NT2/D1 (cell line): ENCODE measurements at regions not wholly inside any gene's neighbourhood (a gene's known extent, or its start where the extent isn't known, plus 50 kb on each side); places are given as distances from the start of the nearest gene placed in this dataset.

Source experiments
- DNase-seq: peaks from one replicate; pipeline ENCODE4 v3.0.0-alpha.2; 2011; ENCODE audit warnings: low read depth, low spot score
- H3K27me3 ChIP-seq: 2 replicates; pipeline ENCODE4 v1.6.0; 2011; ENCODE audit warnings: mild to moderate bottlenecking; ENCODE audit not compliant: insufficient read length, insufficient read depth
- H3K36me3 ChIP-seq: 2 replicates; pipeline ENCODE4 v1.6.1; 2011; ENCODE audit warnings: mild to moderate bottlenecking, low read length, mixed read lengths; ENCODE audit not compliant: insufficient read depth, insufficient read length
- H3K4me1 ChIP-seq: 2 replicates; pipeline ENCODE4 v1.5.1; 2011; ENCODE audit not compliant: insufficient read depth, insufficient read length
- H3K4me3 ChIP-seq: 2 replicates; pipeline ENCODE4 v1.5.1; 2011; ENCODE audit warnings: low read depth; ENCODE audit not compliant: insufficient read length
- H3K9ac ChIP-seq: 2 replicates; pipeline ENCODE4 v1.6.0; 2011; ENCODE audit warnings: low read depth; ENCODE audit not compliant: insufficient read length
- H3K9me3 ChIP-seq: 2 replicates; pipeline ENCODE4 v1.5.1; 2011; ENCODE audit warnings: mild to moderate bottlenecking, low read length; ENCODE audit not compliant: insufficient read depth
- SUZ12 ChIP-seq: IDR thresholded peaks from 2 replicates; pipeline ENCODE4 v1.6.1; 2011; ENCODE audit not compliant: insufficient read length, insufficient read depth; ENCODE audit errors: extremely low read depth
- YY1 ChIP-seq: IDR thresholded peaks from 2 replicates; pipeline ENCODE4 v1.6.1; 2011; ENCODE audit not compliant: insufficient read length, insufficient read depth
- ZNF274 ChIP-seq: IDR thresholded peaks from 2 replicates; pipeline ENCODE4 v1.6.1; 2011; ENCODE audit warnings: mild to moderate bottlenecking, low read depth, low read length

DNA sequence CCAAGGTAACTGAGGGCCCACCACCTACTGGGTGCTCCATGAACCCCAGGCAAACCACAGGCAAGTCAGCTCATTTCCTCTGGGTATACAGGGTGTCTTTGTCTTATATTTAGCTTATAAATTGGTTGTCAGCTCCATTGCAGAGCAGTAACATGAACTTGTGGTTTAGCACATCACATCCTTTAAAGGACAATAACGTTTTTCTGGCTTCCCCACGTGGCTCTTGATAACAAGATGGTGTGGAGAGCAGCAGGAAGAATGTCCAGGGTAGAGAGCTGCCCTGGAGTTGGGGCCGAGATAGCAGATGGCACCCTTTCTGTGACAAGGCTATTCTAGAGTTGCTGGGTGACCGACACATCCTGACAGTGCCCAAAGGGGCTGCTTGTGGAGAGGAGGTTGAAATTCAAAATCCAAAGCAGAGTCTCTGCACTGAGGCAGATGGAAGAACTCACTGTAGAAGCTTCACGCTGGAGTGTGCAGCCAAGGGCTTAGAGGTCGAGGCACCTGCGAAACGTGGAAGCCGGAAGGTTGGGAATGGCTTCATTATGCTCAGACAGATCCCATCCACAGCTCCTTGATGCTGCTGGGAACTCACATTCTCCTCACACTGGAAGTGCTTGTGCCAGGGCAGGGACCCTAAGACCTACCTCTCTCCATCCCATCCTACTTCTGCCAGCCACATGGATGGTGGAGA, 133.0 kb upstream of the FRY start:
- TF ChIP-seq SUZ12, result no peak
- no peak for TF ChIP-seq ZNF274
- no peak for TF ChIP-seq YY1
- H3K9ac ChIP-seq, result no peak overlapping the region
- no peaks in the 10 kb centered on the region for H3K27me3 ChIP-seq
- DNase-seq, result no peak
- H3K4me1 ChIP-seq, result no peaks in the 10 kb centered on the region
- no peaks in the 10 kb centered on the region for H3K36me3 ChIP-seq
- H3K9me3 ChIP-seq, result no peaks in the 10 kb centered on the region
- H3K4me3 ChIP-seq, result no peak overlapping the region

DNA sequence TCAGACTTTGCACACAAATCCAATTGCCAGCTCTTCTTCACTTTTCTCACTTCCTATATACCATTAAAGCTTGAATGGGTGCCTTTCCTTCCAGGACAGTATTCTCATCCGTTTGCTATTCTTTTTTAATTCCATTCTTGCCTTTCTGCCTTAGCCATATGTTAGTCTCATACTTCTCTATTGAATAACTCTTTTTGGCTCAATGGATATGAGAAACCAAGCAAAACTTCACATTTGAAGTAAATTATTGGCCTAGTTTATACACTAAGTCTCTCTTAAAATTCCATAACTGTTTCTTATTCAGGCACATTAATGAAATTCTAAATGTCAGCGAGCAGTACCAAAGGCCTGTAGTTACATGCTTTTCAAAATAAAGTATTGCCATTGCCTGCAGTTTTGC, 129.6 kb upstream of the FRY start:
- Histone ChIP-seq H3K27me3 (no peaks in the 10 kb centered on the region), H3K4me3 (no peak overlapping the region), H3K4me1 (no peaks in the 10 kb centered on the region), H3K9ac (no peak overlapping the region), H3K9me3 (no peaks in the 10 kb centered on the region), H3K36me3 (no peaks in the 10 kb centered on the region)
- no peak for DNase-seq
- no peak for TF ChIP-seq SUZ12
- TF ChIP-seq ZNF274, result no peak
- TF ChIP-seq YY1, result no peak

DNA sequence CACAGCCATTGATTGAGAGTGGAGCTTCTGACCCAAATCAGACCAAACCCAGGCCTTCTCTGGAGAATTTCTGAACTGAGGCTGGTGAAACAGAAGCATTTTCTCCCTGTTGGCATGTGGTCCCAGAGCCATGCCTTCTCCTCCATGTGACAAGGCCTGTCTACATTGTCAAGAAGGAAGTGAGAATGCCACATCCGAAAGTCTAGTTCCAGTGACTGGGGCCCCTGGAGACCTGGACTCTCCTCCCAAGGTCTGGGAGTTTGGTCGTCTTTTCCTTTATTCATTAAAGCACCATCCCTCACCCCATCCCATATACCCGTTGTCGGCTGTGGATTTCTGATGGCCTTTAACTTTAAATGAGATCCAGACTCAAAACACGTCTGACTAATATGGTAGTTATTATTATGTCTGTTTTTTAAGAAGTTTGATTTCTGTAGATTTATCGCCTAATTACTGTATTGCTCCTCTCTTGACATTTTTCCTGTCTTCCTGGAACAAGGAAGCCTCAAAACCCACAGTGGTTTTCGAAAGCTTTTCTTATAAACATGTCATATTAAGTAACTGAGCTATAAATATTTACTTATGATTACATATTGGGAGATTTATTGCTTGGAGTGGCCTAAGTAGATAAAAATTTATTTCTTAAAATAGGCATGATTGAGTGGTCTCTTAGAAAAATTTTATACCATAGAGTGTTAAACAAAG, 128.3 kb upstream of the FRY start:
- H3K9ac ChIP-seq, result no peak overlapping the region
- DNase-seq, result no peak
- H3K4me1 ChIP-seq, result no peaks in the 10 kb centered on the region
- H3K27me3 ChIP-seq, result no peaks in the 10 kb centered on the region
- no peaks in the 10 kb centered on the region for H3K36me3 ChIP-seq
- no peak overlapping the region for H3K4me3 ChIP-seq
- no peaks in the 10 kb centered on the region for H3K9me3 ChIP-seq
- TF ChIP-seq YY1 (no peak), ZNF274 (no peak), SUZ12 (no peak)

DNA sequence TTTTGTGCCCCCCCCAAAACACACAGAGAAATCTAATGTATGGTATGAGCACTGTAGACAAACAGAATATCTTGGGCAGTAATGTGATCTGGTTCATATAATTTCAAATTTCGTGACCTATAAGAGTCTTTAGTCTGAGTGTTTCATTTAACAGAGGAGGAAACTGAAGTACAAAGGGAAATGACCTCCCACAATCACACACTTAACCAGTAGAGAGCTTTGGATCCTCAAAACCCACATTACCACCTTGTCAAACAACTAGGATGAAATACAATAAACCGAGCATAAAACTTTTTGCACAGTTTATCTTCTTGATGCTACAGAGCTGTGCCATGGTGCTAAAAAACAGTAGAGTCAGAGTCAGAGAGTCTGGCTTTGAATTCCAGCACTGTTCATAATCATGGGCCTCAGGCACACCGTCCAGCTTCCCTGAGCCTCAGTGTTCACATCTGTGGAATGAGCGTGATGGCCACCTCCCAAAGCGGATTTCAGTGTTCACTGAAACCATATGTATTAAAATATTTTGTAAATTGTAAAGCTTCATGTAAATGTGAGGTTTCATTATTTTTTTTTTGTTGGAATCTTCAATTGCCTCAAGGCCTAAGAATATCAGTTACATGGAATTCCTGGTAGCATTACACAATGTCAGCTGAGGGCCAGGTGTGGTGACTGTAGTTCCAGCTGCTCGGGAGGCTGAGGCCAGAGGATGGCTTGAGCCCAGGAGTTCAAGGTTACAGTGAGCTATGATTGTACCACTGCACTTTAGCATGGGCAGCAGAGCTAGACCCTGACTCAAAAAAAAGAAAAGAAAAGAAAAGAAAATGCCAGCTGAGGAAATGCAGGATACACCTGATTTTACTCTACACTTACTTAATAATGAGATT, 126.4 kb upstream of the FRY start:
- Histone ChIP-seq H3K36me3 (no peaks in the 10 kb centered on the region), H3K9ac (no peak overlapping the region), H3K9me3 (no peaks in the 10 kb centered on the region), H3K27me3 (no peaks in the 10 kb centered on the region), H3K4me3 (no peak overlapping the region), H3K4me1 (no peaks in the 10 kb centered on the region)
- TF ChIP-seq ZNF274 (no peak), SUZ12 (no peak), YY1 (no peak)
- no peak for DNase-seq

DNA sequence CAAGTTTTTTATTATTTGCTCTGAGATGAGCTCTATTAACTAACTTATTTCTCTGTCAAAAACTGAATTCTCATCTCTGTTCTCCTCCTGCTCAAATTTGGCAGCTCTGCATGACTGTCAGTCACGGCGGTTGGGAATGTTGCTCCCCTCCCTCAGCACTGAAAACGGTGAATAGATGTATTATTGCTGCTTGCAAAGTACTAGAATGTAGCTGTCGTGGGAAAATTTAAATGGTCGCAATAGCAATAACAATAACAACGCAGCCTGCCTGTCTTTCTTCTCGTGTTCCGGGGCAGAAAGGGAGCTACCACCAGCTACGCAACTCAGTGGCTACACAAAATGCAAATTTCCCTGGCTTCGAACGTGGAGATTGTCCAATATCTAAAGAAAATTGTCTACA, 125.6 kb upstream of the FRY start:
- Histone ChIP-seq H3K9ac (no peak overlapping the region), H3K9me3 (no peaks in the 10 kb centered on the region), H3K4me1 (no peaks in the 10 kb centered on the region), H3K36me3 (no peaks in the 10 kb centered on the region), H3K27me3 (no peaks in the 10 kb centered on the region), H3K4me3 (no peak overlapping the region)
- DNase-seq, result no peak
- TF ChIP-seq YY1 (no peak), SUZ12 (no peak), ZNF274 (no peak)

DNA sequence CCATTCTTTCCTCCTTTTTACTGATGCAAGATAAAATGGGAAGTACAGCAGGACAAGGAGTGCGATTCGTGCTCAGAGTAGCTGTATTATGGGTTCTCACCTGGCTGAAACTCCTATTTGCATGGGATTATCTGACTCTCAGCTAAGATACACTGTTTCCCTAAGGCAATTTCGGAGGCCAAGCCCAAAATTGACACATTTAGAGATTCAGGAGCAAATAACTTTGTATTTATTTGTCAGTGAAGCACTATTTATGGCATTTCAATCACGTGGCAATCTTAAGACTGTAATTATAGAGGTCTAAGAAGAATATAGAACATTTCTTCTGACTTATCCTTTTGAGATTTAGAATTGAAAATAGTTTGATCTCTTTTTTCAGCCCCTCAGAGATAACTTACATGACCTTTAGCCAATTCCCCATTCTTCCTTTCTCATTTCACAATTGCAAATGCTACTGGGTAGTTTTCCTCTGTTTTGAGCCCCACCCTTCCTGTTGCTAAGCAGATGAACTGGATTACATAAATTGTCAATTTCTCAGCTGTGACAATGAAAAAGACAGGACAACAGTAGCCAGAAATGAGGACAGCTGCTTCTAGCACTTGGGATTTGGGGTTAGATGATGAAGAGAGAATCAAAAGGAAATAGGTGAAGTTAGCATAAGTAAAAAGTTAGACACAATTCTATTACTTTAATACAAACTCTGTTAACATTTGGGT, 122.7 kb upstream of the FRY start:
- no peaks in the 10 kb centered on the region for H3K9me3 ChIP-seq
- H3K4me3 ChIP-seq, result no peak overlapping the region
- H3K4me1 ChIP-seq, result no peaks in the 10 kb centered on the region
- TF ChIP-seq YY1 (no peak), SUZ12 (no peak), ZNF274 (no peak)
- H3K27me3 ChIP-seq, result no peaks in the 10 kb centered on the region
- DNase-seq, result no peak
- H3K36me3 ChIP-seq, result no peaks in the 10 kb centered on the region
- H3K9ac ChIP-seq, result no peak overlapping the region
